ENCODE measurements at regions not wholly inside any gene's neighbourhood (a gene's known extent, or its start where the extent isn't known, plus 50 kb on each side); places are given as distances from the start of the nearest gene placed in this dataset.

DNA sequence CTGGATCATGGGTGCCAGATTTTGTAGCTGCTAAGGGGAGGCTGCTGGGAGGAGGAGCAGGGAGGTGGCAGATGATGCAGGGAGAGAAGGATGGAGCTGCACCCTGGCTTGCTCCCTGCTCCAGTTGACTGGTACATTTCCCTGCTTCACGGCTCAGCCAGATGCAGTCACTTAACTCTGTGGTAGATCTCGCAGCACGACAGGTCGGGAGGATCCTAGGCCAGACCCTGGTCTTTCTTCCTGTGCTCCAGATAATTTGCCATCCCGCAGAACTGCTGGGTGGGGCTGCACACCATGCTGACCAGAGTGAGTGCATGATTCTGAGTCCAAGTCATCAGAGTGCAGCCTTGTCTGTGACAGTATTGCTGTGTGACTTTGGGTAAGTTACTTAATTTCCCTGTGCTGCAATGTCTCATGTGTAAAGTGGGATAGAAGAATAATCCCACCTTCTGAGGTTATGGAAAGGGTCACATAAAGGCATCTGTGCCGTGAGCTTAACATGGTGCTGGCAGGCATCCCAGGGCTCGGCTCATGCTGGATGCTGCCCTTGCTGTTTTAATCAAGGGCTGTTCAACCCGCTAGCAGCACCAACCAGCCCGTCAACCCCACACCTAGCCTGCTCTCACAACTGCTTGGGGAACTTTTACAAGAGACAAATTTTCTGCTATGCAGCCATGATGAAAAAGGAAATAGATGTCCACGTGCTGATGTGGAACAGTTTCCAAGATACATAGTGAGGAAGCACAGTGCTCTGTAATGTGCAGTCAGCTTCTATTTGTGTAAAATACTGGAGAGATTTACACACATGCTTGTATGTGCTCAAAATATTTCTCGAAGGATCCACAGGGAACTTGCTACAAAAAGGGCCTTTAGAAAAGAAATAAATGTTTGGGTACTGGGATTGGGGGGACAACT, 257.9 kb downstream of the CDH26 start:
- no peaks in the 10 kb centered on the region for H3K9me3 ChIP-seq (ENCODE audit: low read length)
- no peak overlapping the region for H3K27ac ChIP-seq (ENCODE audit: low read length)
- H3K9ac ChIP-seq (ENCODE audit: low read length), result no peak overlapping the region
- no peaks in the 10 kb centered on the region for H3K36me3 ChIP-seq (ENCODE audit: low read depth, low read length)
- H4K20me1 ChIP-seq (ENCODE audit: low read length), result no peaks in the 10 kb centered on the region
- no peaks in the 10 kb centered on the region for H3K79me2 ChIP-seq (ENCODE audit: low read length)
- H3K27me3 ChIP-seq (ENCODE audit: low read length), result peaks cover 43% of the 10 kb centered on the region
- DNase-seq (no peak), ATAC-seq (no peak)
- intact Hi-C loops (cut with micrococcal nuclease), result no loop called here
- H3F3A ChIP-seq (ENCODE audit: low read length, unreplicated experiment), result no peaks in the 10 kb centered on the region
- no TSS peak for BruUV-seq (replicated peaks)
- H3K9me2 ChIP-seq (replicated peaks; ENCODE audit: low read length), result no peaks in the 10 kb centered on the region
- H3K4me1 ChIP-seq (ENCODE audit: insufficient read depth, low read length), result no peaks in the 10 kb centered on the region
- H3K4me2 ChIP-seq (ENCODE audit: low read length), result no peak overlapping the region
- TF ChIP-seq EZH2phosphoT487 (IDR thresholded peaks at IDR 0.05; ENCODE audit: borderline replicate concordance, low read length) (no peak), EZH2 (IDR thresholded peaks at IDR 0.05; ENCODE audit: low read length, unreplicated experiment) (no peak)
- TF ChIP-seq, protein P1, sequence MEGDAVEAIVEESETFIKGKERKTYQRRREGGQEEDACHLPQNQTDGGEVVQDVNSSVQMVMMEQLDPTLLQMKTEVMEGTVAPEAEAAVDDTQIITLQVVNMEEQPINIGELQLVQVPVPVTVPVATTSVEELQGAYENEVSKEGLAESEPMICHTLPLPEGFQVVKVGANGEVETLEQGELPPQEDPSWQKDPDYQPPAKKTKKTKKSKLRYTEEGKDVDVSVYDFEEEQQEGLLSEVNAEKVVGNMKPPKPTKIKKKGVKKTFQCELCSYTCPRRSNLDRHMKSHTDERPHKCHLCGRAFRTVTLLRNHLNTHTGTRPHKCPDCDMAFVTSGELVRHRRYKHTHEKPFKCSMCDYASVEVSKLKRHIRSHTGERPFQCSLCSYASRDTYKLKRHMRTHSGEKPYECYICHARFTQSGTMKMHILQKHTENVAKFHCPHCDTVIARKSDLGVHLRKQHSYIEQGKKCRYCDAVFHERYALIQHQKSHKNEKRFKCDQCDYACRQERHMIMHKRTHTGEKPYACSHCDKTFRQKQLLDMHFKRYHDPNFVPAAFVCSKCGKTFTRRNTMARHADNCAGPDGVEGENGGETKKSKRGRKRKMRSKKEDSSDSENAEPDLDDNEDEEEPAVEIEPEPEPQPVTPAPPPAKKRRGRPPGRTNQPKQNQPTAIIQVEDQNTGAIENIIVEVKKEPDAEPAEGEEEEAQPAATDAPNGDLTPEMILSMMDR (conservative IDR thresholded peaks at IDR 0.05; ENCODE audit: low read depth, low read length), result no peak
- ChIA-PET CTCF (no interaction called here), POLR2A (ENCODE audit: unreplicated experiment) (no interaction called here)
- no peak overlapping the region for H2AFZ ChIP-seq (ENCODE audit: low read length)
- H3K4me3 ChIP-seq (ENCODE audit: low read length), result no peak overlapping the region

DNA sequence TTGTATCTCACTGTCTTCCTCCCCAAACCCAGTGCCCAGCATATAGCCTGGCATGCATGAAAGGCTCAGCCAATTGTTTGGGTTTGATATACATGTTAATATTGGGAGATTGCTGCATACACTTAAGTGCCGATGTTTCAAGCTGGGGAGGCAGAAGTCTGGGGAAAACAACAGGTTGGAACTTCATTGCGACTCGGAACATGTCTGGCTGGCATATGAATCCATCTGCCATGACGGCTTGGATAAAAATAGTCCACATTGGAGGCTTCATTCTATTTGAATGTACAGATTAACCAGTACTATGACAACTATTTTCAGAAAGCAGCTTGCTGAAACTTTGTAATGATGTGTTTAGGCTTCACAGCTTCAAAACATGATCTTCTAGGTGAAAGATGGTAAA, 261.0 kb downstream of the CDH26 start:
- H3K27ac ChIP-seq (ENCODE audit: low read length), result no peak overlapping the region
- H3K9ac ChIP-seq (ENCODE audit: low read length), result no peak overlapping the region
- H3K27me3 ChIP-seq (ENCODE audit: low read length), result peaks cover 39% of the 10 kb centered on the region
- H3K4me1 ChIP-seq (ENCODE audit: insufficient read depth, low read length), result no peaks in the 10 kb centered on the region
- H3K4me2 ChIP-seq (ENCODE audit: low read length), result no peak overlapping the region
- H4K20me1 ChIP-seq (ENCODE audit: low read length), result no peaks in the 10 kb centered on the region
- H3K9me2 ChIP-seq (replicated peaks; ENCODE audit: low read length), result no peaks in the 10 kb centered on the region
- ChIA-PET CTCF (no interaction called here), POLR2A (ENCODE audit: unreplicated experiment) (no interaction called here)
- ATAC-seq (no peak), DNase-seq (no peak)
- intact Hi-C loops (cut with micrococcal nuclease), result no loop called here
- H3K4me3 ChIP-seq (ENCODE audit: low read length), result no peak overlapping the region
- no peaks in the 10 kb centered on the region for H3K36me3 ChIP-seq (ENCODE audit: low read depth, low read length)
- H2AFZ ChIP-seq (ENCODE audit: low read length), result no peak overlapping the region
- no TSS peak for BruUV-seq (replicated peaks)
- H3K9me3 ChIP-seq (ENCODE audit: low read length), result no peaks in the 10 kb centered on the region
- H3F3A ChIP-seq (ENCODE audit: low read length, unreplicated experiment), result no peaks in the 10 kb centered on the region
- H3K79me2 ChIP-seq (ENCODE audit: low read length), result no peaks in the 10 kb centered on the region
- no peak for TF ChIP-seq EZH2phosphoT487 (IDR thresholded peaks at IDR 0.05; ENCODE audit: borderline replicate concordance, low read length)
- TF ChIP-seq, protein P1 (conservative IDR thresholded peaks at IDR 0.05; ENCODE audit: low read depth, low read length), result no peak
- no peak for TF ChIP-seq EZH2 (IDR thresholded peaks at IDR 0.05; ENCODE audit: low read length, unreplicated experiment)

GRCh38 chr20:60219984-60220562, 261.9 kb downstream of the CDH26 start:
- Histone ChIP-seq H4K20me1 (ENCODE audit: low read length) (no peaks in the 10 kb centered on the region), H3K36me3 (ENCODE audit: low read depth, low read length) (no peaks in the 10 kb centered on the region), H3K9me2 (replicated peaks; ENCODE audit: low read length) (no peaks in the 10 kb centered on the region), H3F3A (ENCODE audit: low read length, unreplicated experiment) (no peaks in the 10 kb centered on the region), H3K4me1 (ENCODE audit: insufficient read depth, low read length) (no peaks in the 10 kb centered on the region), H3K9ac (ENCODE audit: low read length) (no peak overlapping the region), H2AFZ (ENCODE audit: low read length) (no peak overlapping the region), H3K4me2 (ENCODE audit: low read length) (no peak overlapping the region), H3K27ac (ENCODE audit: low read length) (no peak overlapping the region), H3K4me3 (ENCODE audit: low read length) (no peak overlapping the region), H3K79me2 (ENCODE audit: low read length) (no peaks in the 10 kb centered on the region), H3K9me3 (ENCODE audit: low read length) (no peaks in the 10 kb centered on the region), H3K27me3 (ENCODE audit: low read length) (peaks cover 31% of the 10 kb centered on the region)
- TF ChIP-seq, protein P1 (conservative IDR thresholded peaks at IDR 0.05; ENCODE audit: low read depth, low read length), result no peak
- TF ChIP-seq EZH2 (IDR thresholded peaks at IDR 0.05; ENCODE audit: low read length, unreplicated experiment), result no peak
- TF ChIP-seq EZH2phosphoT487 (IDR thresholded peaks at IDR 0.05; ENCODE audit: borderline replicate concordance, low read length), result no peak
- no TSS peak for BruUV-seq (replicated peaks)
- intact Hi-C loops (cut with micrococcal nuclease), result no loop called here
- ATAC-seq, result no peak
- ChIA-PET CTCF (no interaction called here), POLR2A (ENCODE audit: unreplicated experiment) (no interaction called here)
- no peak for DNase-seq
